ENCODE measurements at regions not wholly inside any gene's neighbourhood (a gene's known extent, or its start where the extent isn't known, plus 50 kb on each side); places are given as distances from the start of the nearest gene placed in this dataset.

DNA sequence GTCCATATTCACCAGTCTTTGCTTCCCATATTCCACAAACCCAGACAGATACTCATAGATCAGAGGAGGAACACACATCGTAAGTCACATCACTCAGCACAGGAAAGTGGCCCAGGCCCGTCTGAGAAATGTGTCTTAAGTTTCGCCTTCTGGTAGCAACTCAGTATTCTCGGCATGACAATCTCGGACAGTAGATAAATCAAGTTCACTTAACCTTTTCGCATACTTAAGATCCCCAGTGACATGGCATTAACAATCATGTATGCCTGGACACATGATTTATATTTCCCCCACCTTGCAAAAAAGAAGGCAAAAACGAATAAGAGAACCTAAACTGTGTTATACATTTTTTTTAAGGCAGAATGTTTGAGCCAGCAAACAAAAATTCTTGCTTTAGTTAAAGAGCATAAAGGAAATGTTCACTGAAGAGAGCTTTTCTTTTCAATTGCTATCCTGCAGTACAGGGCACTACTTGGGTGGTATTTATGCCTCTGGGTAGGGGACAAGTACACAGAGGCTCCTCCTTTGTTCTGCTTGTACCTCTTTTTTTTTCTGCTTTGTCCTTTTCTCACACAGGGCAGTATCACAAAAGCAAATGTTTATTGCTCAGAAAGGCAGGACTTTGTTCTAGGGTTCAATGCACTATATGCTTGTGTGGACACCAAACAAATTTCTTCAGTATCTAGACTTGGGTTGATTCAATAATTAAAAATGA is 360.6 kb downstream of the TDRD3 start:
- DNase-seq = no peak

DNA sequence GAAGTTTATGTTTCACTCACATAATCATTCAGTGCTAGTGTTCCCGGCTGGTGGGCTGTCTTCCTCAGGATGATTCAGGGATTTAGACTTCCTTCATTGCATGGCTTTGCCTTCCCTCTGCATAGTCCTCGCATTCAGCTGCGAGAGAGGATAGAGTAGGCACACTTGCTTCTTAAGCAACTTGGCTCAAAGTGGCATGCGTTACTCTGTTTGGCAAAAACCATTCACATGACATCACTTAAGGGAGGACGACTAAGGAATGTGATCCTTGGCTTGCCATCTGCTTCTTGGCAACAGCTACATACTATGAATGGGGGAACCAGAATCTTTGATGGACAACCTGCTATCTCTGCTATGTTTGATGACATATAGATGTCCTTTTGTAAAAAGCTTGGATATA is 359.3 kb downstream of the TDRD3 start:
- DNase-seq = no peak

DNA sequence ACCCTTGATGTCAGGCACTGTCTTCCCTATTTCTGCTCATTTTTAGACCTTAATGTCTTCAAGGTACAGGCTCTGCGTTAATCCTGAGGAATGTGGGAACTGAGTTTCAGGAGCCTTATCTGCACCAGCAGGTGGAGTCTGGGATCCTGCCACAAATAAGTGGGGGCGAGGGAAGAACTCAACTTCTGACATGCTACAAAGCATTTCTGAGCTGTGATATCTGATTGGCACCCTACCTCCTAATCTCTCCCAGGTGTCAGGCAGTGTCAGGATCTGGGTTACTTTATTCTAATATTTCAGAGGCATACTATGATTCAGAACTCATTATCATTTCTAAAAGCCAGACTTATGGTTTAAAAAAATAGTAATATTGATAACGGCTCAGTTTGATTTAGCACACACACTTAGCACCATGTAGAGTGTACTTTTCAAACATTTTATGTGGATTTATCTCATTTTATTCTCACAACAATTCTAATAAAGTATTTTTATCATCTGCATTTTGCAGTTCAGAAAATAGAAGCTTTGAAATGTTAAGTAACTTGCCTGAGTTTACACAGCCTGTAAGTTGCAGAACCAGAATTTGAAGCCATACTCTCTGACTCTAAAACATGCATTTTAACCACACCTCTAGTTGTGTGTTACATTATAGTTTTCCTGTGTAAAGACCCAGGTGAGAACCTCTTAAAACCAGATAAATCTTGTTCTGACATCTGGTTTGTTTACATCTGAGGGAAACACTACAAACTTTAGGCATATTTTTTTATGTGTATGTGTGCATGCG is 358.6 kb downstream of the TDRD3 start:
- DNase-seq = no peak

DNA sequence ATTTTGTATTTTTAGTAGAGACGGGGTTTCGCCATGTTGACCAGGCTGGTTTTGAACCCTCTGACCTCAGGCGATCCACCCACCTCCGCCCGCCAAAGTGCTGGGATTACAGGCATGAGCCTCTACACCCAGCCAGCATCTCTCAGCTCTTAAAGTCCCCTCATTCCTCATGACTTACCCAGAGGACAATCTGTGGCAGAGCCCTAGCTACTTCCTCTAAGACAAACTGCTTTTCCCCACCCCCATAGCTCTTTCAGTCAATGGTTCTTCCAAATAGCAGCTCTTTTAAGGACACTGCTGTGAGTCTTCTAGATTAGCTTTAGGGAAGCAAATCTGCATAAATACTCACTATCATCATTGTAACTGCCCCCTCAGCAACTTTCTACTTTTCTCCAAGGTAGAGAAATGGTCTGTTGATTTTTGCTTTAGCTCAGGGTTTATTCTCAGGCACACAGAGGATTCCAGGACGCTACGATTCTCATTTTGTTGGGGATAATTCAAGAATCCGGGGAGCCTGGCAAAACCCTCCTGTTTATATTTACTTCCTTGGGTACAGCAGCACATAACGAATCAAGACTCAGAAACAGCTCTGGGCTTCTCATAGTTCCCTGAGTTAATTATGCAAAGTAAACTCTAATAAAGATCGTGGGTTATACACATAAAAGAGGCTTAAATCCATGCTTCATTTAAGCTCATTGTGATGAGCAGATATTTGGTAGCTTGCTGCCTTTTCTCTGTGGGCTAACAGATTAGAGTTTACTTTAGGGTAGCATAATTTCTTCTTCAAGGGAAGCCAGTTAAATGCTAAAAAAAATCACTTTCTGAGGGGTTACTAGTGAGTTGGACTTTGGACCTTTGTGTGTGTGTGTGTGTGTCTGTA is 357.4 kb downstream of the TDRD3 start:
- no peak for DNase-seq

DNA sequence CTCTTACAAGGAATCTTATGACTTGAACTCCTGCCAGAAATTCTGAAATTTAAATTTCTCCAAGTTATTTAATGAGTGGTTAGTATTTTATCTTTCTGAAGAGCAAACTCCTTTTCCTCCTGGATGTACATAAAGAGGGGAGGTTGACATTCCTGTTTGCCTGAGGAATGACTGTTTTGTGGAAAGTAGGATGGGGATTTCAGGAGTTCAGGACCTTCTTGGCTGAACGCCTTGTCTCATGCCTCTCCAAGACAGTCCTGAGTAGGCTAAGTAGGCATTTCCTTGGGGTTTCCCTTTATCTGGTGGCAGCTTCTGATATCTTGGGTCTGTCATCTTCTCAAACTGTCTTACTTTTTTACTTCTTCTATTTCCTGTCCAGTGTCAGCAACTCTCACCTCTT is 356.6 kb downstream of the TDRD3 start:
- no peak for DNase-seq

DNA sequence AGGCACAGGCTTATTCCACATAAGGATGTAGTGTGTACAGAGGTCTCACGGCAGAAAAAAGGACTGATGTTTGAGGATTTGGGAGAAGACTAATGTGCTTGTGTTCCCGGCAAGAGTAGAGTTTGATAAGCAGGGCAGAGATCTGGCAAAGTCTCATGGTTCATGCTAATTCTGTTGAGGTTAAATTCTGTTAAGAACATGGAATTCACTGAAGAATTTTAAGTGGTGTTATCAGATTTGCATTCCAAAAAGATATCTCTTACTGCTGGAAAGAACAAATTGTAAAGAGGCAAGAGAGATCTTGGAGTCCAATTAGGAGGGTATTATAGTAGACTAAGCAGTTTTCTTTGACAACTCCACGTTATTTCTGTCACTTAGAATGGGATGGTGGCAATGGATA is 348.3 kb downstream of the TDRD3 start:
- no peak for DNase-seq

DNA sequence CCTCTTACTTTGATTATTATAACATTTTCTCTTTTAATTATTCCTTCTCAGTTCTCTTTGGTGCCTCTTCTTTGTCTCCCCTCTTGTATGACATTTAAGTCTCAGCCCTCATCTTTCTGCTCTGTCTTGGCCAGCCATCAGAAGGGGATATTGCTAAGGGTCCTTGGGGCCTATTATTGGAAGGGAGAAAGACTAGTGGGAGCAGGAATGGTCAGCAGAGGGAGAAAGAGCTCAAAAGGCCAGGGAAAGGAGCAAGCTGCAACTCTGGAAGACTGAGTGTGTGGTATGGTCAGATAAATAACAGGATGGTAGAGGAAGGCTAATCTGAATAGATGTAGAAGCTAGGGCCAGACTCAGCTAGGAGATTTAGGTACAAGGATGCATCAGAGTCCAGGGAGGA is 336.9 kb downstream of the TDRD3 start:
- no peak for DNase-seq

DNA sequence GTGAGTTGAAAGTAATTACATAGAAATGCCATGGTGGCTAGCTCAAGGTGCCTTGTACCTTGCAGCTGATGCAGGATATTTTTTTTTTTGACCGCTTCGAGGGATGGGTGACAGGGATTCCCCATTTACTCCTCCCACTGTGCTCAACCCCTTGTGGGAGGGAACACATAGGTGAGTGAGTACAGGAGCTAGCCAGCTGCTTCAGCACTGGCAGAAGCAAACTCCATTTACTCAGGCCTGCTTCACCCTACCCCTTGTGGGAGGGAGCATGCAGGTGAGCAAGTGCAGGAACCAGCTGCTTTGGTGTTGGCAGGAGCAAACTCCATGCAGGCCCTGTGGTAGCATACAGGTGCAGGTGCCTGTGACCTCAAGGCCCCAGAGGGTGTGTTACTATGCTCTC is 330.1 kb downstream of the TDRD3 start:
- DNase-seq = no peak

DNA sequence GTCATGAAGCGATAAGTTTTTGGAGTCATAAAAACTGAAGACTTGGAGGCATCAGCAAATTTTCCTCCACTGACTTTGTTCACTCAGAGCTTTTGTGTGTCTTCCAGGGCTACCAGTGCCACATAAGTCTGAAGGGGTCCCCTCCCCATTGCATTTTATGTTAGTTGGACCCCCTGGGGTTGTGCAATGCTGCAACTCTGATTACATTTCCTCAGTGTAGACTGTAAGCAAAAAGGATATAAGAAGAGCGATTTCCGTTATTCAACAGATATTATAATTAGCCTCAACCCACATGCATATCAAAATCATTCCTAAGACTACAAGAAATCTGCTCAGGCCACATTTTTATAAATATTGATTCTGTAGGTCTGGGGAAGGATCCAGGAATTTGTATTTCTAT is 324.0 kb downstream of the TDRD3 start:
- no peak for DNase-seq

DNA sequence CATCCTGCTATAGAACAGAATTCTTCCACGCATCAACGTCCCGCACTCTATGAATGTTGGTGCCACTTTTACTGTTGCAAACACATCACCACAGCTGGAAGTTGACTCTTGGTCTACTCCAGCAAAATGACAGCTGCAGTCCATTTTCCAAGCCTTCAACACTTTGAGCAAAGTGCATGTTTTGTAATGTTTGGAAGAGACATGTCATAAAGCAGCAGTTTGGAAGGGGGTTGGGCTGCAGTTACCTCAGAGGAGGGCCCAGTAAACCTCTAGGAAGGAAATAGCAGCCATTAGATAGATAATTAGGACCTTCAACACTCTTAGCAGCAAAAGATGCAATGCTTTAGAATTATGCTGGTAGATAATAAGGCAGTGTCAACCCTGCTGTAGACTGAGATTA is 323.6 kb downstream of the TDRD3 start:
- no peak for DNase-seq

DNA sequence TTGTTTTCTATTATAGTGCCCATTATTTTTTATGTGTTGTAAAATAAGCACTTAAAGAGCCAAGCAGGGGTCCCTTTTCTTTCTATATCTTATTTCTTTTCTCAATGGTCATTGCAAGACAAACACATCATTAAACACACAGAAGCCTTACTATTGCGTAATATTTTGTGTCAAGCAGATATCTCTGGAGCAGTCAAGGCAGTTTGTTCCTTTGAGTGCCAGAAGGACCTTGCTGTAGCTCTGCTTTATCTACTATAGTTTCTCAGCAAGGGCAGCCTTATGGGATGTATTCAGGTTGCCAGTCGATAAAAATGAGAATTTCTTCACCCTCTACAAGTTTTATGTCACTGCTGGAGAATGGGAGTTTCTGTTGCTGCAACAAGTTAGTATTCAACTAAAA is 319.3 kb downstream of the TDRD3 start:
- no peak for DNase-seq

DNA sequence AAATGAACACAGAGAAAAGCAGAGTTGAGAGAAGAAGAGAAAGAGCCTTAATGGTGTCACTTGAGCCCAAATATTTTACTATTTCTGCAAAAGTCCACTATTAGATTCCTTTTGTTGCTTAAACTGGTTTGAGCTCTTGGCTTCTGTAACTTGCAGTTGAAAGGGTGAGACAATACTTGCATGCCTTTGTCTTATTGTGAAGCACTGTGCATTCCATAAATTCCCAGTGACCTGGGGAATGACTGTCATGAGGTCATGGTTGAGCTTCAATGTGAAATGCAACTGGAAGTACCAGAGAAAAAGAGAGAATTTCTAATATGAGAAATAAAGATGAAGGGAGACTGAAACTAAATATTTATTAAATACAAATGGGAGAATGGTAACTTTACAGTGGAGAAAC is 310.9 kb downstream of the TDRD3 start:
- no peak for DNase-seq

DNA sequence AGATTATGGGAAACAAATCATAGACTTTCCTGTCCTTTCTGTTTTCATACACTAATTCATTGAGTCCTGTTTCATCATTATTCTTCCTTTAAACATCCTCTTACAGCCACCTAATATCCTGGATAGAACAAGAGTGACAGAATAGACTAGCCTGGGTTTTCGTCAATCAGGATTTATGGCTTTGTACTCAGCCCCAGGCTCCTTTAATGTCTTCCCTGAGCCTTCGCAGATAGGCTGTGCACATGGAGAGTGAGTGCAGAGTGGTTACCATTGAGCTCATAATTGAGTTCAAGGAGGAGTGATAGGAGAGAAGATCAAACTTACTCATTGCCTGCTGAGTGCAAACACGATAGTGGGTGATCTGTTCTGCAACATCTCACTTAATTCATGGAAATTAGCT is 304.9 kb downstream of the TDRD3 start:
- DNase-seq = no peak

DNA sequence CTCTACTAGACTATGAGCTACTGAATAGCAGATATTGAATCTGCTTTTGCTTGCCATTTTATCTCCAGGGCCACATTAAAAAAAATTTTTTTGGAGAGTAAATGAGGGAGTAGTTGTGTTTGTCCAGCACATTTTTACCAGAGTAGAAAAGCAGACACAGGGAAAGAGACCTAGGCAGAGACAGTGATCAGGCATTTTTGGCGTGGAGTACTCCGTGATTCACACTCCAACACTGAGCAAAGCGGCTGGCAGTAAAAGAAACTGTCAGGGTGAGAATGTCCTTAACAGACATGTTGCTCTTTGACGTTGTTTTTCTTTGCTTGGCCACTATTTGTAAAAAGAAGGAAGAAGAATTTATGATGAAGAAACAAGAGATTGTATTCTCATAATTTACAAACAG is 304.0 kb downstream of the TDRD3 start:
- no peak for DNase-seq

DNA sequence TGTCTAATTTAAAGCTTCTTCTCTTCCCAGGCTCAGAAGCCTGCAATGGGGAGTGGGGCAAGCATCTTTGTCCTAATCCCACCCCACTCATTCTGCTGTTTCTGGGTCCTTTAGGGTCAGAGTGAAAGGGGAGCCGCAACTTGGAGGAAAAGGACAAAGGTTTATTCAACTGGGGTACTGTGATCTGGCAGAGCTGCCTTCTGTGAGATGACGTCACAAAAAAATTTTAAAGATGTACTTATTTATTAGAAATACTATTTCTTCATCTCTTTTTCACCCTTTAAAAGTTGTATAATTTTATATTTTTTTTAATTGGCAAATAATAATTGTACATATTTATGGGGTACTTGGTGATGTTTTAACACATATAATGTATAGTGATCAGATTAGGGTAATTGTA is 302.6 kb downstream of the TDRD3 start:
- no peak for DNase-seq

DNA sequence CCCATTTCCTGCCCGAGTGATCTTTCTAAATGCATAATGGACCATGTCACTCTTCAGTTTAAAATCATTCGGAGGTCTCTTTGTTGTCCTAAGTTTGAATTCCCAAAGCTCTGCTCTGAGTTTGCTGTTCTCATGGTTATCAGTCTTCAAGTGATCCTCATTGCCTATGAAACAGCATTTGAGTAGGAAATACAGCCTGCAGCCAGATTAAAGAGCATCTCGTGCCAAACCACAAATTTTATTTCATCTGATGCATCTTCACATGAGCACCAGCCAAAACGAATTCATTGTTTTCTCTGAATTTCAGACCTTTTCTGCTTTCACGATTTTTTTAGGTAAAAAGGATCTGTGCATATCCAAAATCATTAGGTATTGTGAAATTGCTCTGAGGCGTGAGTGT is 299.6 kb downstream of the TDRD3 start:
- no peak for DNase-seq

DNA sequence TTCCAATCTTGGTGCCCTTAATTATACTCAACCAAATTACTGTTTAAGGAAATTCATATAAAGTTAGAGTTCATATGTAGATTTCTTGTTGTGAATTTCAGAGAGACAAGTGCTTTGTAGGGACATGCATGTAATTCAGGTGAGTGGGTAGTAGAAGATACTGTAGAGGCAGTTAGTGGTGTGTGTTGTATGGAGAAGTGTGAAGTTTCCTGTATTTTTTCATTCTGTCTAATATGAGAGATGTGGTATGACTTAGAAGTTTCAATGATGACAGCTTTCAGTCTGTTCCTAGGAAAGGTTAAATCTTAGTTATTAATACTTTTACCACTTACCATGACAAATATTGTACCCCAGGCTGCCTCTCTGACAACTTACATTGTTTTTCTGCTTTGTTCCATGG is 294.2 kb downstream of the TDRD3 start:
- no peak for DNase-seq

DNA sequence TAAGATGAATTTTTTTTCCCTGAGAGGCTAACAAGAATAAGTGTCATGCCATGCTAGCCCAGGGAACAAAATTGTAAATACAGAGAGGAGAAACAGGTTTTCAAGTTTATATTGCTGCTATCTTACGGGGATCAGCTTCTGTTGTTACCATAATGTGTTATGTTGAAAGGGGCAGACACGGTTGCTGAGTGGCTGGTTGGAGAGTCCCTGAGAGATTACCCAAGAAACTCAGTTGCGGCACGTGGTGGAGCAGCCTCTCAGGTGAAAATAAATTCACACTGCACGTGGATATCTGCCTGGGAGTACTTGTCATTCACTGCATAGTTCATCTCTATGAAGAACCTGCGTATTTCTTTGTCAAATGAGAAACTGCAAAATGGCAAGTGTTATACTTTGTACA is 293.6 kb downstream of the TDRD3 start:
- no peak for DNase-seq

DNA sequence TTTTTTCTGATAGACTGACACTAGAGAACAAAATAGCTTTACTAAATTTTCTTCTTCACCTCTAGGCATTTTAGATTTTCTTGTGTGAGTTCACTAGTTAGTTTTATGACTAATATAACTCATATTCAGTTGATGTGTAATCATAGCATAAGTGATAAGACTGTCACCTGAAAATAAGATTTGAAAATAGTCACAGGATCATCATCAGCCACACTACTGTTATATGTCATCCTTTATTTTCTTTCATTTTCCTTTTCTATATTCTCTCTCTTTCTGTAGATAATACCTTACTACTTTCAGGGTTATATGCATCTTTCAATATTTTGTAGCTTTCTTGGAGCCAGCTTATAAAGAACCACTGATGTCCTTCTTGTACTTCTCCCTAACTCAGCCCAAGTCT is 292.6 kb downstream of the TDRD3 start:
- DNase-seq = no peak

DNA sequence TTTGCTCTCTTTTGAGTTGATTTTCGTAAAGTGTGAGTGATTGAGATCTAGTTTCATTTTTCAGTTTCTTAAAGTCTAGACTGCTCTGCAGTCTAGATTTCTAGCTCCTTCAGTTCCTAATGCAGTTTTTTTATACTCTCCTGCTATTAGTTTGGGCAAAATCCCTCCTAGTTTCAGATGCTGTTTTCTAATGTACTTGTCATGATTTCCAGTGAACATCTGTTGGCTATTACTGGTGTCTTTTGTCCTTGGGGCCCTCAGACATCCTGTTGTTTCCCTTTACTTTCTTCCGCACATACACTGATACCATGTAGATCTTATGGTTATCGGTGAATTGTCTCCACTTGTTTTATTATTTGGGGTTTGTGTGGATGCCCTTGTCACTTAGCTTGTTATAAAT is 292.1 kb downstream of the TDRD3 start:
- no peak for DNase-seq

DNA sequence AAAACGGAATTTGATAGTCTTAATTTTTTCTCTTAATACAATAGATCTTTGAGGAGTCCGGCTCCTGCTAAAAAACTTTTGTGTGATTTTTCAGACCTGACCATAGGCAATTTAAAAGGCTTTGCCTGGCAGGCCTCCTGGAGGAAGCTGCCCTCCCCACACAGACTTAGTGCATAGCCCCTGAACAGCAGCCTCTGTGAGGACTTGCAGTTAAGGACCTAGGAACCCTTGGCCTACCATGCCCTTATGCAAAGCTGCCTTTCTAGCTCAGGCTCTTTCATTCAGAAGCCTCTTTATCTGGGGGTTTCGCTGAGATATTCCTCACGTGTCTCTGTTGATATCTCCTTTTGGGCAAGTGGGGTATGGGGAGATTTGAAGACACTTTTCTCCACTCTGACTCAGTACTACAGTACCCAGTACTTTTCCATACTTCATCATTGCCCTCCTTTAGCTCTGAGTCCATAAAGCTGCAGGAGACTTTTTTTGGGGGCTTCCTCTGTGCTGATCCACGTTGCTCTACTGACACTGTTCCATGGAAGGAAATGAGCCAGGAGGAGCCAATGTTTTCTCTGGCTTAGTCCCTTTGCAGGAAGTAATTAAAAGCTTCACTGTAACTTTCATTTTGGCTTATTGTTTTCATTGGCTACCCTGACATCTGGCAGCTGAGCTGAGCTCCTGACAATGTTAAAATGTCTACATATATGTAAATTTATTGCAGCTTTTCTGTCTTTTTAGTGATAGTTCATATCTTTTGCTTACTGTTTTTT is 283.1 kb downstream of the TDRD3 start:
- no peak for DNase-seq

DNA sequence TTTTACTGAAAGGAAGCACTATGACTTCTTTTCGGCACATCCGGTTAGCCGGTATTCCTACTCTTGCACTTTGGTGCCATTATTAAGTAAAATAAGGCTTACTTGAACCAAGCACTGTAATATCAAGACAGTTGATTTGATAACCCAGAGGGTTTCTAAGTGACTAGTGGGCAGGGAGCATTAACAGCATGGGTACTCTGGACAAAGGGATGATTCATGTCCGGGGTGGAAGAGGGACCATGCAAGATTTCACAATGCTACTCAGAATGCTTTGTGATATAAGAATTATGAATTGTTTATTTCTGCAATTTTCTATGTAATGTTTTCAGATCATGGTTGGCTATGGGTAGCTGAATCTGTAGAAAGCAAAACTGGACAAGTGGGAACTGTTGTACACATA is 282.1 kb downstream of the TDRD3 start:
- DNase-seq = no peak

DNA sequence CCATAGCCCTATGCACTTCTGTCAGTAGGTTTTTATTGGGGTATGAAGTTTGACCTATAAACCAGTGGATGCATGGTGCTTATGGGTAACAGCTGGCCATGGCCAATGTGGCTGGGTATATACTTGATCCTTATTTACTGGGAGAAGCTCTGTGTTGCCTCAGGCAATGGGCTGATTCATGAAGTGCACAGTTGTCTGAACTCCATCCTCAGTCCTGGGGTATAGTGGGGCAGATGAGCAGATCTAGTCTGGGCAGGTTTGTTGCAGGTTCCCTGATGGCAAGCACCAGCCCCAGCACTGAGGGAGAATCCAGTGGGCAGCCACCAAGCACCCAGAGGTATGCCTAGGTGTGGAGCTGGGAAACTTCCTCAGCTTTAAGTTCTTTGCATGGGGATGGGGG is 274.4 kb downstream of the TDRD3 start:
- no peak for DNase-seq

All from COR-L47 (cell line).